ENCODE measurements at regions not wholly inside any gene's neighbourhood (a gene's known extent, or its start where the extent isn't known, plus 50 kb on each side); places are given as distances from the start of the nearest gene placed in this dataset.

DNA sequence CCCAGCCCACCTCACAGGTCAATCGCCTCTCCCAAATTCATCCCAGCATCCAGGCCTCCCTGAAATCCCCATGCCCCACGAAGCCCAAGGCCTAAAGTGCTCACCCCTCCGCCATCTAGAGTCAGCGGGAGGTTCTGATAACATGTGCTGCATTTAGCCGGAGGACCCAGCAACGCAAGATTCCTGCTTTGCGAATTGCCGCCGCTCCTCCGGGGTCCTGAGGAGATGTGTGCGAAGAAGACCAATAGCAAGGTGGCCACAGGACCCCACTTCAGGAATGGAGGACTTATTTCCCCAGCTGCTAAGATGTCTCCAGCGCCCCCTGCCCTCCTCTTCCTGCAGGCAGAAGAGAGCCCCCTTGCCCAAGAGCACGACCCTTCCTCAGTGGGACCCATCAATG, 120.8 kb upstream of the GLI2 start:
- ChIA-PET POLR2A (no interaction called here), CTCF (no interaction called here)
- Mint-ChIP-seq H3K27ac (no peak overlapping the region), H3K9me3 (ENCODE audit: insufficient read depth) (no peaks in the 10 kb centered on the region), H3K4me3 (no peak overlapping the region), H3K27me3 (no peaks in the 10 kb centered on the region), H3K4me1 (no peaks in the 10 kb centered on the region)
- Histone ChIP-seq H3K9me3 (ENCODE audit: control extremely low read depth in 1 of 3, control insufficient read depth in 2 of 3, insufficient read depth in 1 of 3, low read length in 2 of 3) (no peaks in the 10 kb centered on the region), H3K9ac (ENCODE audit: low read length) (no peak overlapping the region), H3K79me2 (ENCODE audit: control insufficient read depth, insufficient read depth, low read length) (no peaks in the 10 kb centered on the region), H3K36me3 (replicated peaks in 1 of 2; ENCODE audit: control extremely low read depth in 1 of 2, control insufficient read depth in 1 of 2, extremely low read depth in 1 of 2, insufficient read depth in 2 of 2, low read length in 1 of 2) (no peaks in the 10 kb centered on the region), H3K4me1 (ENCODE audit: control insufficient read depth in 2 of 2, insufficient read depth in 2 of 2, low read length in 2 of 2) (no peaks in the 10 kb centered on the region), H3K27ac (ENCODE audit: low read length in 2 of 2) (no peak overlapping the region), H3K4me3 (ENCODE audit: control extremely low read depth in 1 of 5, extremely low read depth in 1 of 5, insufficient read depth in 1 of 5, low read depth in 2 of 5, low read length in 4 of 5) (no peak overlapping the region), H3K27me3 (replicated peaks in 1 of 4; ENCODE audit: control extremely low read depth in 1 of 4, control insufficient read depth in 3 of 4, insufficient read depth in 4 of 4, low read length in 3 of 4) (peaks cover 0 to 2% (median 0%) of the 10 kb centered on the region in 4 experiments), H3K4me2 (replicated peaks; ENCODE audit: low read depth, low read length, poor library complexity, severe bottlenecking) (no peak overlapping the region), H4K20me1 (ENCODE audit: control insufficient read depth, insufficient read depth, low read length, poor library complexity, severe bottlenecking) (no peaks in the 10 kb centered on the region), H2AFZ (ENCODE audit: insufficient read depth, low read depth, low read length, poor library complexity, severe bottlenecking) (no peak overlapping the region)
- 92% methylated on average over 12 of the region's 13 CpGs for WGBS (ENCODE audit: insufficient coverage)
- ATAC-seq (ENCODE audit: low read depth) (no peak), DNase-seq (no peak)
- TF ChIP-seq EZH2 (IDR thresholded peaks at IDR 0.05; ENCODE audit: borderline replicate concordance, insufficient read depth, low read depth, low read length, poor library complexity, severe bottlenecking): no peak
- TF ChIP-seq, protein P1, sequence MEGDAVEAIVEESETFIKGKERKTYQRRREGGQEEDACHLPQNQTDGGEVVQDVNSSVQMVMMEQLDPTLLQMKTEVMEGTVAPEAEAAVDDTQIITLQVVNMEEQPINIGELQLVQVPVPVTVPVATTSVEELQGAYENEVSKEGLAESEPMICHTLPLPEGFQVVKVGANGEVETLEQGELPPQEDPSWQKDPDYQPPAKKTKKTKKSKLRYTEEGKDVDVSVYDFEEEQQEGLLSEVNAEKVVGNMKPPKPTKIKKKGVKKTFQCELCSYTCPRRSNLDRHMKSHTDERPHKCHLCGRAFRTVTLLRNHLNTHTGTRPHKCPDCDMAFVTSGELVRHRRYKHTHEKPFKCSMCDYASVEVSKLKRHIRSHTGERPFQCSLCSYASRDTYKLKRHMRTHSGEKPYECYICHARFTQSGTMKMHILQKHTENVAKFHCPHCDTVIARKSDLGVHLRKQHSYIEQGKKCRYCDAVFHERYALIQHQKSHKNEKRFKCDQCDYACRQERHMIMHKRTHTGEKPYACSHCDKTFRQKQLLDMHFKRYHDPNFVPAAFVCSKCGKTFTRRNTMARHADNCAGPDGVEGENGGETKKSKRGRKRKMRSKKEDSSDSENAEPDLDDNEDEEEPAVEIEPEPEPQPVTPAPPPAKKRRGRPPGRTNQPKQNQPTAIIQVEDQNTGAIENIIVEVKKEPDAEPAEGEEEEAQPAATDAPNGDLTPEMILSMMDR (IDR thresholded peaks at IDR 0.05): no peak
- intact Hi-C loops (cut with micrococcal nuclease): no loop called here

DNA sequence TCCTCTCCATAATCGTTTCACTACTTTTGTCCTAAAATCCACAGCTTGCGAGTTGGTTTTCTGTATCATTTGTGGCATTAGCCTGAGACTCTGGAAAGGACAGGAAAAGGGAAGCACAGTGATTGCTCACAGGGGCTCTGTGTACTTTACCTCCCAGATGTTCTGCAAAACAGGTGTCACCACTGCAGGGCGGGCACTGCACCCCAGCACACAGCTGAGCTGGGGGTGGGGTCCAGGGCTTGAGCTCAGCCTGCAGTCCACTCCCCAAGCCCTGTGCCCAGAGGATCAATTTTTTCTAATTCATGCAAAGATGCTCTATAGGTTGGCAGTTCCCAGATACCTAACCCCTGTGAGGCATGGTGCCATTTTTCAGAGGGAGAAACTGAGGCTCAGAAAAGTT, 119.4 kb upstream of the GLI2 start:
- no peak for ATAC-seq (ENCODE audit: low read depth)
- Histone ChIP-seq H3K4me2 (replicated peaks; ENCODE audit: low read depth, low read length, poor library complexity, severe bottlenecking) (no peak overlapping the region), H3K4me1 (ENCODE audit: control insufficient read depth in 2 of 2, insufficient read depth in 2 of 2, low read length in 2 of 2) (no peaks in the 10 kb centered on the region), H3K9me3 (ENCODE audit: control extremely low read depth in 1 of 3, control insufficient read depth in 2 of 3, insufficient read depth in 1 of 3, low read length in 2 of 3) (no peaks in the 10 kb centered on the region), H3K4me3 (ENCODE audit: control extremely low read depth in 1 of 5, extremely low read depth in 1 of 5, insufficient read depth in 1 of 5, low read depth in 2 of 5, low read length in 4 of 5) (no peak overlapping the region), H3K27ac (ENCODE audit: low read length in 2 of 2) (no peak overlapping the region), H3K9ac (ENCODE audit: low read length) (no peak overlapping the region), H3K36me3 (replicated peaks in 1 of 2; ENCODE audit: control extremely low read depth in 1 of 2, control insufficient read depth in 1 of 2, extremely low read depth in 1 of 2, insufficient read depth in 2 of 2, low read length in 1 of 2) (no peaks in the 10 kb centered on the region), H3K27me3 (replicated peaks in 1 of 4; ENCODE audit: control extremely low read depth in 1 of 4, control insufficient read depth in 3 of 4, insufficient read depth in 4 of 4, low read length in 3 of 4) (peaks cover 0 to 2% (median 0%) of the 10 kb centered on the region in 4 experiments), H2AFZ (ENCODE audit: insufficient read depth, low read depth, low read length, poor library complexity, severe bottlenecking) (no peak overlapping the region), H4K20me1 (ENCODE audit: control insufficient read depth, insufficient read depth, low read length, poor library complexity, severe bottlenecking) (no peaks in the 10 kb centered on the region), H3K79me2 (ENCODE audit: control insufficient read depth, insufficient read depth, low read length) (no peaks in the 10 kb centered on the region)
- 100% methylated on average over 3 of the region's 3 CpGs for WGBS (ENCODE audit: insufficient coverage)
- Mint-ChIP-seq H3K4me3 (no peak overlapping the region), H3K27me3 (no peaks in the 10 kb centered on the region), H3K4me1 (no peaks in the 10 kb centered on the region), H3K27ac (no peak overlapping the region), H3K9me3 (ENCODE audit: insufficient read depth) (no peaks in the 10 kb centered on the region)
- no peak for TF ChIP-seq EZH2 (IDR thresholded peaks at IDR 0.05; ENCODE audit: borderline replicate concordance, insufficient read depth, low read depth, low read length, poor library complexity, severe bottlenecking)
- TF ChIP-seq, protein P1 (IDR thresholded peaks at IDR 0.05): no peak
- POLR2A ChIA-PET: no interaction called here
- intact Hi-C loops (cut with micrococcal nuclease): no loop called here
- no peak for DNase-seq
- CTCF ChIA-PET: no interaction called here

Measured in B cell (primary cell).